Trophoblast cell (in vitro differentiated cells and primary cell): ENCODE measurements at regions not wholly inside any gene's neighbourhood (a gene's known extent, or its start where the extent isn't known, plus 50 kb on each side); places are given as distances from the start of the nearest gene placed in this dataset.
A peak's percentile ranks its signal among the peaks of the same experiment; 100 is the strongest.

Source experiments
- DNase-seq, 2 donors: peaks; one replicate each; pipeline ENCODE4 v3.0.0-alpha.2; 2016
- H2AFZ ChIP-seq: 2 replicates; pipeline ENCODE4 v1.6.1; 2013; ENCODE audit warnings: low read length, moderate library complexity, mild to moderate bottlenecking; ENCODE audit not compliant: insufficient read depth, poor library complexity
- H2AK5ac ChIP-seq: 2 replicates; pipeline ENCODE4 v1.6.1; 2013; ENCODE audit warnings: mild to moderate bottlenecking, low read length
- H2BK120ac ChIP-seq: 2 replicates; pipeline ENCODE4 v1.6.1; 2013; ENCODE audit warnings: low read length, mild to moderate bottlenecking, moderate library complexity; ENCODE audit not compliant: insufficient read depth, poor library complexity
- H2BK12ac ChIP-seq: 2 replicates; pipeline ENCODE4 v1.6.1; 2013; ENCODE audit warnings: mild to moderate bottlenecking, low read length, moderate library complexity
- H2BK5ac ChIP-seq: 2 replicates; pipeline ENCODE4 v1.6.1; 2013; ENCODE audit warnings: low read length, low read depth, moderate library complexity, mild to moderate bottlenecking; ENCODE audit not compliant: poor library complexity
- H3K14ac ChIP-seq: 2 replicates; pipeline ENCODE4 v1.6.1; 2013; ENCODE audit warnings: mild to moderate bottlenecking, low read length
- H3K18ac ChIP-seq: 2 replicates; pipeline ENCODE4 v1.6.1; 2013; ENCODE audit warnings: mild to moderate bottlenecking, low read length
- H3K23ac ChIP-seq: 2 replicates; pipeline ENCODE4 v1.6.1; 2013; ENCODE audit warnings: low read length
- H3K27ac ChIP-seq: 2 replicates; pipeline ENCODE4 v1.5.1; 2013; ENCODE audit warnings: low read depth, mild to moderate bottlenecking, inconsistent platforms, low read length, moderate library complexity
- H3K27me3 ChIP-seq: 2 replicates; pipeline ENCODE4 v1.6.1; 2013; ENCODE audit warnings: inconsistent platforms, mild to moderate bottlenecking, low read length, moderate library complexity; ENCODE audit not compliant: insufficient read depth
- H3K36me3 ChIP-seq, 2 experiments: 1 replicate in 1 of 2; 2 replicates in 1 of 2; pipeline ENCODE4 v1.6.1; 2013; ENCODE audit warnings: low read length in 2 of 2, mild to moderate bottlenecking in 2 of 2, moderate library complexity in 1 of 2; ENCODE audit not compliant: insufficient read depth in 2 of 2, control insufficient read depth in 1 of 2
- H3K4ac ChIP-seq: 2 replicates; pipeline ENCODE4 v1.6.1; 2013; ENCODE audit warnings: low read depth, mild to moderate bottlenecking, low read length, moderate library complexity
- H3K4me1 ChIP-seq, 2 experiments: 1 replicate in 1 of 2; 2 replicates in 1 of 2; pipeline ENCODE4 v1.6.1; 2013; ENCODE audit warnings: low read length in 2 of 2, mild to moderate bottlenecking in 2 of 2, moderate library complexity in 1 of 2; ENCODE audit not compliant: insufficient read depth in 2 of 2, control insufficient read depth in 1 of 2
- H3K4me2 ChIP-seq: 2 replicates; pipeline ENCODE4 v1.6.1; 2013; ENCODE audit warnings: inconsistent platforms, mild to moderate bottlenecking, low read length, moderate library complexity
- H3K4me3 ChIP-seq: 2 replicates; pipeline ENCODE4 v1.5.1; 2013; ENCODE audit warnings: mild to moderate bottlenecking, low read depth, low read length, inconsistent platforms
- H3K79me1 ChIP-seq: one replicate; pipeline ENCODE4 v1.6.1; 2013; ENCODE audit warnings: low read length
- H3K79me2 ChIP-seq: 2 replicates; pipeline ENCODE4 v1.6.1; 2013; ENCODE audit warnings: low read length, mild to moderate bottlenecking; ENCODE audit not compliant: control insufficient read depth, insufficient read depth, poor library complexity
- H3K9ac ChIP-seq: 2 replicates; pipeline ENCODE4 v1.6.1; 2013; ENCODE audit warnings: mild to moderate bottlenecking, low read length
- H3K9me3 ChIP-seq: 2 replicates; pipeline ENCODE4 v1.6.1; 2013; ENCODE audit warnings: low read depth, mild to moderate bottlenecking, control low read depth, inconsistent platforms, low read length; ENCODE audit not compliant: insufficient read depth
- H4K12ac ChIP-seq: 2 replicates; pipeline ENCODE4 v1.6.1; 2013; ENCODE audit warnings: low read depth, mild to moderate bottlenecking, low read length, moderate library complexity
- H4K8ac ChIP-seq: 2 replicates; pipeline ENCODE4 v1.6.1; 2013; ENCODE audit warnings: low read depth, mild to moderate bottlenecking, low read length, moderate library complexity
- H4K91ac ChIP-seq: one replicate; pipeline ENCODE4 v1.6.1; 2013; ENCODE audit warnings: low read depth, mild to moderate bottlenecking, low read length, moderate library complexity
- WGBS: extraction: QIAGEN DNeasy Blood & Tissue Kit; methylation state at CpG from one replicate; pipeline ENCODE4 v1.1.7; 2013; ENCODE audit warnings: missing lambda C conversion rate; ENCODE audit not compliant: insufficient read length, insufficient coverage; ENCODE audit errors: extremely low coverage; 5-methylcytosine and 5-hydroxymethylcytosine counted together

GRCh38 chr4:84341559-84341958, 157.5 kb downstream of the NKX6-1 start:
- Histone ChIP-seq H4K12ac (no peak overlapping the region), H2AK5ac (no peak overlapping the region), H3K79me2 (no peaks in the 10 kb centered on the region), H3K36me3 (no peaks in the 10 kb centered on the region), H3K27ac (no peak overlapping the region), H4K8ac (no peak overlapping the region), H3K4me3 (no peak overlapping the region), H3K4ac (no peak overlapping the region), H2AFZ (no peak overlapping the region), H2BK120ac (no peak overlapping the region), H3K14ac (no peak overlapping the region), H3K27me3 (no peaks in the 10 kb centered on the region), H3K4me2 (no peak overlapping the region), H4K91ac (no peak overlapping the region), H3K18ac (no peak overlapping the region), H3K4me1 (no peaks in the 10 kb centered on the region), H2BK12ac (no peak overlapping the region), H3K79me1 (no peaks in the 10 kb centered on the region), H3K9me3 (peaks cover 11% of the 10 kb centered on the region), H2BK5ac (no peak overlapping the region), H3K23ac (no peak overlapping the region), H3K9ac (no peak overlapping the region)
- DNase-seq, result no peak

GRCh38 chr4:84338367-84338766, 160.7 kb downstream of the NKX6-1 start:
- no peak for DNase-seq
- H3K27ac ChIP-seq, result no peak overlapping the region
- H2BK12ac ChIP-seq, result no peak overlapping the region
- no peak overlapping the region for H4K8ac ChIP-seq
- H2AFZ ChIP-seq, result no peak overlapping the region
- no peak overlapping the region for H3K4ac ChIP-seq
- no peaks in the 10 kb centered on the region for H3K4me1 ChIP-seq
- H2BK5ac ChIP-seq, result no peak overlapping the region
- H3K27me3 ChIP-seq, result no peaks in the 10 kb centered on the region
- H4K12ac ChIP-seq, result no peak overlapping the region
- H3K4me2 ChIP-seq, result no peak overlapping the region
- no peak overlapping the region for H3K9ac ChIP-seq
- no peaks in the 10 kb centered on the region for H3K36me3 ChIP-seq
- H3K79me2 ChIP-seq, result no peaks in the 10 kb centered on the region
- no peak overlapping the region for H3K14ac ChIP-seq
- H3K18ac ChIP-seq, result no peak overlapping the region
- no CpG with 5 or more reads among the region's 5 CpGs for WGBS
- no peak overlapping the region for H2BK120ac ChIP-seq
- no peaks in the 10 kb centered on the region for H3K79me1 ChIP-seq
- H4K91ac ChIP-seq, result no peak overlapping the region
- no peak overlapping the region for H3K23ac ChIP-seq
- H2AK5ac ChIP-seq, result no peak overlapping the region
- H3K9me3 ChIP-seq, result peaks cover 11% of the 10 kb centered on the region
- peak overlapping the region; percentile 10 for H3K4me3 ChIP-seq

GRCh38 chr4:84336964-84337705, 162.0 kb downstream of the NKX6-1 start:
- H2BK12ac ChIP-seq, result no peak overlapping the region
- H2AFZ ChIP-seq, result no peak overlapping the region
- no peak overlapping the region for H4K8ac ChIP-seq
- H3K9ac ChIP-seq, result no peak overlapping the region
- H3K27ac ChIP-seq, result no peak overlapping the region
- no peak overlapping the region for H3K14ac ChIP-seq
- no peak overlapping the region for H3K4me3 ChIP-seq
- no peaks in the 10 kb centered on the region for H3K36me3 ChIP-seq
- no peak overlapping the region for H3K4me2 ChIP-seq
- no peak overlapping the region for H3K23ac ChIP-seq
- no peaks in the 10 kb centered on the region for H3K4me1 ChIP-seq
- H4K12ac ChIP-seq, result no peak overlapping the region
- no peak overlapping the region for H4K91ac ChIP-seq
- H3K9me3 ChIP-seq, result peaks cover 6% of the 10 kb centered on the region
- H3K18ac ChIP-seq, result no peak overlapping the region
- DNase-seq, result no peak
- H3K79me1 ChIP-seq, result no peaks in the 10 kb centered on the region
- no peak overlapping the region for H2BK5ac ChIP-seq
- no CpG with 5 or more reads among the region's 3 CpGs for WGBS
- no peaks in the 10 kb centered on the region for H3K79me2 ChIP-seq
- H3K4ac ChIP-seq, result no peak overlapping the region
- H2BK120ac ChIP-seq, result no peak overlapping the region
- H3K27me3 ChIP-seq, result no peaks in the 10 kb centered on the region
- H2AK5ac ChIP-seq, result no peak overlapping the region

GRCh38 chr4:84327526-84327925, 171.6 kb downstream of the NKX6-1 start:
- H2BK12ac ChIP-seq, result no peak overlapping the region
- H3K18ac ChIP-seq, result no peak overlapping the region
- H4K8ac ChIP-seq, result no peak overlapping the region
- H3K9ac ChIP-seq, result no peak overlapping the region
- no peaks in the 10 kb centered on the region for H3K9me3 ChIP-seq
- H3K23ac ChIP-seq, result no peak overlapping the region
- H3K14ac ChIP-seq, result no peak overlapping the region
- no peaks in the 10 kb centered on the region for H3K27me3 ChIP-seq
- peak in 1 of 2 donors; percentile 56 for DNase-seq
- no peak overlapping the region for H2BK5ac ChIP-seq
- no peak overlapping the region for H3K4me3 ChIP-seq
- H4K12ac ChIP-seq, result no peak overlapping the region
- no peak overlapping the region for H3K4ac ChIP-seq
- H4K91ac ChIP-seq, result no peak overlapping the region
- no peak overlapping the region for H2AFZ ChIP-seq
- no peak overlapping the region for H2BK120ac ChIP-seq
- H3K4me1 ChIP-seq, result no peaks in the 10 kb centered on the region
- no peak overlapping the region for H3K27ac ChIP-seq
- no peak overlapping the region for H2AK5ac ChIP-seq
- H3K36me3 ChIP-seq, result no peaks in the 10 kb centered on the region
- no peaks in the 10 kb centered on the region for H3K79me2 ChIP-seq
- H3K79me1 ChIP-seq, result no peaks in the 10 kb centered on the region
- no peak overlapping the region for H3K4me2 ChIP-seq
